IPS-18c (cell line): ENCODE measurements at regions not wholly inside any gene's neighbourhood (a gene's known extent, or its start where the extent isn't known, plus 50 kb on each side); places are given as distances from the start of the nearest gene placed in this dataset.

Experiments used
- H3K4me3 ChIP-seq: 2 replicates; pipeline ENCODE4 v1.7.0; 2013; ENCODE audit warnings: low read depth, mild to moderate bottlenecking, low read length, moderate library complexity; ENCODE audit not compliant: insufficient read depth
- H3K9me3 ChIP-seq: one replicate; pipeline ENCODE4 v1.6.1; 2013; ENCODE audit warnings: mild to moderate bottlenecking, low read length, moderate library complexity; ENCODE audit not compliant: control insufficient read depth, insufficient read depth

- H3K4me3 ChIP-seq = no peak overlapping the region
- no peaks in the 10 kb centered on the region for H3K9me3 ChIP-seq
Observed at GRCh38 chr9:106296426-106296825, 566.5 kb upstream of the ZNF462 start.

- H3K4me3 ChIP-seq = no peak overlapping the region
- no peaks in the 10 kb centered on the region for H3K9me3 ChIP-seq
Observed at GRCh38 chr9:106298997-106299396, 564.0 kb upstream of the ZNF462 start.

DNA sequence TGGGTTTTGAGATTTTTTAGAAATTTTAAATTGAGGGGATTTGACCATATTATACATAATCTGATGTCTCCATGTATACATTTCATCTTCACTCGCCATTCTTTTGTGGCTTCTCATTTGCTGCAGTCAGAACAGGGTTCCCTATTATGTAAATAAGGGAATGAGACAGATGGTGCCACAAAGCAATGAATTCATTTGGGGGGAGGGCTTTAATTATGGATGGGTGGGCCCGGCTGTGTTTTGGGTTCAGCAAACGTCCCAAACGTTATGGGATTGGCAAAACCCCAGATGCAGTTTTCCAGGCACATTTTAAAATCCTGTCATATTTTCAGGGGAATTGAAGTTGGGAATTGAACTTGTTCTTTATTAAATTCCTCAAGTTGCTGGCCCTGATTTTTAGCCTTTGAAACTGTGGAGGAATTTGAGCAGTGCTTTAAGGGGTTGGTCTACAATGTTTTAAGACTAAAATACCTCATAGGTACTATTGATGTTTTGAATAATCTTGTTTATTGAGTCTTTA lies 558.5 kb upstream of the ZNF462 start:
- Histone ChIP-seq H3K9me3 (peaks cover 2% of the 10 kb centered on the region), H3K4me3 (no peak overlapping the region)

- no peak overlapping the region for H3K4me3 ChIP-seq
Observed at GRCh38 chr9:106305428-106306133, 557.4 kb upstream of the ZNF462 start.

GRCh38 chr9:106307670-106308069 lies 555.3 kb upstream of the ZNF462 start:
- Histone ChIP-seq H3K4me3 (no peak overlapping the region), H3K9me3 (peaks cover 2% of the 10 kb centered on the region)

More at GRCh38 chr9:106305428-106306133, 557.4 kb upstream of the ZNF462 start:
- peaks cover 2% of the 10 kb centered on the region for H3K9me3 ChIP-seq

- Histone ChIP-seq H3K9me3 (peaks cover 2% of the 10 kb centered on the region), H3K4me3 (no peak overlapping the region)
Observed at GRCh38 chr9:106309925-106310324, 553.0 kb upstream of the ZNF462 start.

DNA sequence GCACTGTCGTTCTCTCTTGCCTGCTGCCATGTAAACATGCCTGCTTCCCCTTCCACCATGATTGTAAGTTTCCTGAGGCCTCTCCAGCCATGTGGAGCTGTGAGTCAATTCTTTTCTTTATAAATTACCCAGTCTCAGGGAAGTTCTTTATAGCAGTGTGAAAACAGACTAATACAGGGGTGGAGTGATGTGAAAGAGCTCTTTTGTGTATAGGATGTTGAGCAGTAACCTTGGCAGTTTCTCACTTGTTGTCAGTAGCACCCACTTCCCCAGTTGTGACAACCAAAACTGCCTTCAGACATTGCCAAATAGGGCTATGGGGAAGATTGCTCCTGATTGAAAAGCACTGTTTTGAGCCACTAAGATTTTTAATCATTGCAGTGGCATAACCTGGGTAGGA lies 552.2 kb upstream of the ZNF462 start:
- H3K9me3 ChIP-seq = peaks cover 2% of the 10 kb centered on the region

GRCh38 chr9:106312906-106313305 lies 550.1 kb upstream of the ZNF462 start:
- Histone ChIP-seq H3K9me3 (peaks cover 2% of the 10 kb centered on the region), H3K4me3 (no peak overlapping the region)

More for the DNA sequence above, 552.2 kb upstream of the ZNF462 start:
- no peak overlapping the region for H3K4me3 ChIP-seq

DNA sequence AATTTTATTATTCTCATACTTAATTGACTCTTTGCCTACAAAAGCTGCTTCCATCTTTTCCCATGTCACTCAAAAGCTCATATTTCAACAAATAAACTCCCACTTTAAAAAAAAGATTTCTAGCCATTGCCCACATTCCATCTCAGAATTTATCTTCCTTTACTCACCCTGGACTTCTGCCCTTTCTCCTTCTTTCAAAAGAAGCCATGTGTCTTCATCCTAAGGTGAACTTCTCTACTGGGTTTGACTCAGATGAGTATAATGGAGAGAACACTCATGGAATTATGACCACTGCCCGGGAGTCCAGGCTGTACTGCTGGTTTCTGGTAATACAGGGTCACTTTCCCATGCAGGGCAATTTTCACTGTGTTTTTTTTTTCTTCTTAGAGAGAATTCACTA lies 548.5 kb upstream of the ZNF462 start:
- Histone ChIP-seq H3K9me3 (no peaks in the 10 kb centered on the region), H3K4me3 (no peak overlapping the region)

DNA sequence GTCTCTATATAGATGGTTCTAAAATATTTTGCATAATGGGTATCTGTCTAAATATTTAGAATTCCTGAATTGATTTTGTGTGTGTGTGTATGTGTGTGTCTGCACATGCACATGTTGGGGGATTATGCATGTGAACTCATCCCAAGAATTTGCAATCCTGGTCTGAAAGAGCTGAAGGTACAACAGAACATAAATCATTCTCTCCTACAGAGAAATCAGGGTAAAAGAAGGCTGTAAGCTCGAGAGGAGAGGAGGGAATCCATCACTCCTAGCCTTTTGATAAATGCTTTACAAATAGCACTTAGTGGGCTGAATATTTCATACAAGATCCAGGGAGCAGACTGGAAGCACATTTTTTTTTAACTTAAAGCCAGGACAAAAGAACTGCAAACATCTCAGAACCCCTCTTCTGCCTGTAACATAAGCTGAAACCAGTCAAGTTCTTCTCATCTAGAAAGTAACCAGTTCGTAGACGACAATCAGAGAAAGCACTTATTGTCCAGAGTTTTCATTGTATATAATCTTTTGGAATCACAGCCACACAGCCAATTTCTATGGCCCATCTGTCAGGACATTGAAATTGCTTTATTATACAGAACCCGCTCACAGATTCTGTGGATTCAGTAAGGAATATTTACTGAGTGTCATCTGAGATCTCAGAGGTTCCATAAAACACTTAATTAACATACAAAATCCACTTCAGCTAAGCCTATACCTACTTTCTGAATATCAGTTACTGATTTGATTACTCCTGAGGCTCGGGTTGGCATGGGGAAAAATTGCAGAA lies 541.4 kb upstream of the ZNF462 start:
- H3K4me3 ChIP-seq = no peak overlapping the region
- no peaks in the 10 kb centered on the region for H3K9me3 ChIP-seq

GRCh38 chr9:106322706-106323245 lies 540.2 kb upstream of the ZNF462 start:
- Histone ChIP-seq H3K4me3 (no peak overlapping the region), H3K9me3 (no peaks in the 10 kb centered on the region)

- Histone ChIP-seq H3K4me3 (no peak overlapping the region), H3K9me3 (no peaks in the 10 kb centered on the region)
Observed at GRCh38 chr9:106324053-106324585, 538.8 kb upstream of the ZNF462 start.

GRCh38 chr9:106324591-106325280 lies 538.2 kb upstream of the ZNF462 start:
- H3K9me3 ChIP-seq = no peaks in the 10 kb centered on the region
- H3K4me3 ChIP-seq = no peak overlapping the region

DNA sequence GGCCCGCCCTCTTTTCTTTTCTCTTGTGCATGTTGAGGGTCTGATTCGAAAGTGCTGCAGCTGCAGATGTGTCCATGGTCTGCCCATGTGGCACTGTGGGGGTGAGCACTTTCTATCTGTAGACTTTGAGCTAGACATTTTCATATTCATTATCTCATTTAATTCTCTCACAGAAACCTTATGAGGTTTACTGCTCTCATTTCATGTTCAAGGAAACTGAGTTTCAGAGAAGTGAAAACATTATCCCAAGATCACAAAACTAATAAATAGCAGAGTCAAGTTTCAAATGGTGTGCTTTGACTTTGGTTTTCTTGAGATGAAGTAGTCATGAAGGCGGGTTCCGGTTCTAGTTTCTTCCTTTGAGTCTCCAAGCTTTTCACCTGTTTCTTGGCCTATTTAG lies 536.5 kb upstream of the ZNF462 start:
- Histone ChIP-seq H3K9me3 (no peaks in the 10 kb centered on the region), H3K4me3 (no peak overlapping the region)

DNA sequence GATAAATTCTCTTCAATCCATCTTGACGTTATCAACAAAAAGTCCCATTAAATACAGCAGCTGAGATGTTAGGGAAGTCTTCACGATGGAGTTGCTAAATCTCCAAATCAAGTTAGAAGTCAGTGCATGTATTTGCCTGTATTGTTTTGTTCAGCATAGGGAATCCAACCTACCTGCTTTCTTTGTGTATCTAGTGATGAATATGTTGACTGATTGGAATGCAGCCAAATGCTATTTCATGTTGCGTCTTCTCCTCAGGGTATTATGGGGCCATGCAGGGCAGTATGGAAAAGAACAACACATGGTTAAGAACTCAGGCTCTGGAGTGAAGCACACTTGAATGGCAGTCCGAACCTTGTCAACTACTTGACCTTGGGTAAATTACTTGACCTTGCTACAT lies 529.5 kb upstream of the ZNF462 start:
- H3K4me3 ChIP-seq = no peak overlapping the region
- H3K9me3 ChIP-seq = no peaks in the 10 kb centered on the region

DNA sequence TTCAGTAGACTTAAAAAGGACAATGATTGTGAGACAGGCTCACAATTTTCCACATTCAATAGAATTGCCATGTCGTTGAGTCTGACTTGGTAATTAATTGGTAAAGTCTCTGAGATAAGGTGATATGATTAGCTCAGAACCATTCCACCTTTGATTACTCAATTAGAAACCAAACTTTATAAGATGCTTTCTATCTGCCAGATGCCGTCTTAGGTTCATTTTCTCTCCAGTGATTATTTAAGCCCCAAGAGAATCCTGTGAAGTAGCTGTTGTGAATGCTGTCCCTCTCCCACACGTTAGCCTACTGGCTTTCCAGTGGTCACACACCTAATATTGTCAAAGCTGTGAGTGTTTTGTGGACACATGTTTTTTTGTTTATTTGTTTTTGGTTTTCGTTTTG lies 528.9 kb upstream of the ZNF462 start:
- Histone ChIP-seq H3K4me3 (no peak overlapping the region), H3K9me3 (no peaks in the 10 kb centered on the region)

GRCh38 chr9:106339882-106340281 lies 523.1 kb upstream of the ZNF462 start:
- Histone ChIP-seq H3K9me3 (no peaks in the 10 kb centered on the region), H3K4me3 (no peak overlapping the region)
